GM18519 (cell line): ENCODE measurements at regions not wholly inside any gene's neighbourhood (a gene's known extent, or its start where the extent isn't known, plus 50 kb on each side); places are given as distances from the start of the nearest gene placed in this dataset.
A peak's percentile ranks its signal among the peaks of the same experiment; 100 is the strongest.
"Not testable (repeated sequence)": the region's sequence is repeated elsewhere in the genome, so short reads cannot be mapped to it uniquely, and the experiment has no call there.

Experiments used
- ATAC-seq: cut with Tn5 transposase; IDR thresholded peaks from one replicate; pipeline ENCODE4 v1.9.1; 2021; ENCODE audit warnings: mild to moderate bottlenecking, moderate library complexity; ENCODE audit not compliant: unreplicated experiment, low FRiP score

DNA sequence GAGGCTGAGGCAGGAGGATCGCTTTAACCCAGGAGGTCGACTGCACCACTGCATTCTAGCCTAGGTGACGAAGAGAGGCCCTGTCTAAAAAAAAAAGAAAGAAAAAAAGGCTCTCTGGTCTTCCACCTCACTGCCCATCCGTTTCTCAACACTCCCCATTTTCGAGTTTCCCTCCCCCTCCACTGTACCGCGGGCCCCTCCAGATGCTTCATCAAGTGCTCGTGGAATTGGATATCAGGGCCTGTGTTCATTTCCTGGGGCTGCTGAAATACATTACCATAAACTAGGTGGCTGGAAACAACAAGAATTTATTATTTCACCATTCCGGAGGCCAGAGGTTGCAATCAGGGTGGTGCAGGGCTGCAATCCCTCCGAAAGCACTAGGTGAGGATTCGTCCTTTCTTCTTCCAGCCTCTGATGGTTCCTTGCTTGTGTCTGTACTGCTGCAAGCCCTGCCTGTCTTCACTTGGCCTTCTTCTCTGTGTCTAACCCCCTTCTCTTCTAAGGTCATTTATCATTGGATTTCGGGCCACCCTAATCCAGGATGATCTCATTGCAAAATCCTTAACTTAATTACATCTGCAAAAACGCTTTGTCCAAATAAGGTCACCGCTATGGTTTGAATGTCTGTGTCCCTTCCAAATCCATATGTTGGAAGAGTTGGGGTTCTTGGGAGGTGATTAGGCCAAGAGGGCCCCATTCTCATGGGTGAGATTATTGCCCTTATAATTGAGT lies 135.1 kb downstream of the CRLF3 start:
- not testable (repeated sequence) for ATAC-seq

DNA sequence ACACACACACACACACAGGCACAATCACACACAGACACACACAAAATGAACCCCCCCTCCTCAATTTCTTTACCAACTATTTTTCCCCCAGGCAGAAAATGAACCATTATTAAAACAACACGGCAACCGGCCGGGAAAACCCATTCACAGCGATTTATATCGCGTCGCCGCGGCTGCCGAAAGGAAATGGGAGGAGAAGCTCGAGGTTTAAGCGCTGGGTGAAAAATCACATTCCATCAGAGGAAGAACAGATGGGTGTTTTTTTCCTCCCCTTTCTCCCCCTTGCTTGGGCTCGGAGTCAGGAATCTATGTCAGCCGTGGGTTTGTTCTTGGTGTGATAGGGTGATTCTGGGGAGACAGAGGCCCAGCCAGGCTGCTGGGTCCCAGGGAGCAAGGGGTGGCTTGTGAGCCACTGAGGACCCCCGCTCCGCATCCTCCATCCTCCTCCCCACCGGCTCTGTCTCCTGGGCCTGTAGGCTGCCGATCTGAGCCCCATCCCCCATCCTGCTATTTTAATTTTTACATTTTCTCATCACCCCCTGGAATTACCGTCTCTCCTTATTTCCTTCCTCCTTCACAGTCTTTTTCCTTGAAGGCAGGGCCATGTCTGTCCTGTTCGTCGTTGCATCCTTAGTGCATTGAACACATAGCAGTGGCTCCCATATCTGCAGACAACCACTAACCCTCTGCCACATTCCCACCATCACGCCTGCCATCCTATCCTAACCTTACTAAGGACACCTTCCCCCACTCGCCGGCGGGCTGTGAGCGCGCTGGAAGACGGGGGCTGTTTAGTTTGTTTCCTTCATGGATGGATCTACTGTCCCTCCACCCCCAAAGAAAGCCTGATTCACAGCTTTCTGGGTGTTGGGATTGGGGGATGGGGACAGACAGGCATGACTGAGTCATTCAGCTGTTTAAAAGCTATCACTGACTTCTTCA lies 137.7 kb downstream of the CRLF3 start:
- not testable (repeated sequence) for ATAC-seq

DNA sequence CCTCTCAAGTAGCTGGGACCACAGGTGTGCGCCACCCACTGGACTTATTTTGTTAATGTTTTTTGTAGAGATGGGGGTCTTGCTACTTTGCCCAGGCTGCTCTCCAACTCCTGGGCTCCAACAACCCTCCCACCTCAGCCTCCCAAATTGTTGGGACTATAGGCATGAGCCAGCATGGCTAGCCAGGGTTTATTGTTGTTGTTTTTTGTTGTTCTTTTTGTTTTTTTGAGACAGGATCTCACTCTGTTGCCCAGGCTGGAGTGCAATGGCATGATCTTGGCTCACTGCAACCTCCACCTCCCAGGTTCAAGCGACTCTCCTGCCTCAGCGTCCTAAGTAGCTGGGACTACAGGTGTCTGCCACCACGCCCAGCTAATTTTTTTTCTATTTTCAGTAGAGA lies 142.2 kb downstream of the CRLF3 start:
- ATAC-seq: not testable (repeated sequence)

DNA sequence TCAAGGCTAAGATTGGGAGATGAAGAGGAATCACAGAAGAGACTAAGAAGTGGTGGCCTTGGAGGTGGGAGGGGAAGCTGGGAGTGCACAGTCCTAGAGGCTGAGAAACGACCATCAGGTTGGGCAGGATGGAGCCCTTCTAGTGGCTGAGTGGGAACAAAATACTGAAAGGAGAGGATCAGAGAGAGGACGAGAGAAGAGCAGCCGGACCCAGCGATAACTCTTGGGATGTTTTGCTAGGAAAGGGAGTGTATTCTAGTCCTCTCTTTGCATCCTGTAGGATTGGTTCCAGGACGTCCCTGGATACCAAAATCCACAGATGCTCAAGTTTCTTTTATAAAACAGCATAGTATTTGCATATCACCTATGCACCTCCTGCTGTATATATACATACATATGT lies 143.8 kb downstream of the CRLF3 start:
- ATAC-seq: not testable (repeated sequence)

- ATAC-seq: no peak
These were observed 146.8 kb downstream of the CRLF3 start for GRCh38 chr17:30677550-30678249.

DNA sequence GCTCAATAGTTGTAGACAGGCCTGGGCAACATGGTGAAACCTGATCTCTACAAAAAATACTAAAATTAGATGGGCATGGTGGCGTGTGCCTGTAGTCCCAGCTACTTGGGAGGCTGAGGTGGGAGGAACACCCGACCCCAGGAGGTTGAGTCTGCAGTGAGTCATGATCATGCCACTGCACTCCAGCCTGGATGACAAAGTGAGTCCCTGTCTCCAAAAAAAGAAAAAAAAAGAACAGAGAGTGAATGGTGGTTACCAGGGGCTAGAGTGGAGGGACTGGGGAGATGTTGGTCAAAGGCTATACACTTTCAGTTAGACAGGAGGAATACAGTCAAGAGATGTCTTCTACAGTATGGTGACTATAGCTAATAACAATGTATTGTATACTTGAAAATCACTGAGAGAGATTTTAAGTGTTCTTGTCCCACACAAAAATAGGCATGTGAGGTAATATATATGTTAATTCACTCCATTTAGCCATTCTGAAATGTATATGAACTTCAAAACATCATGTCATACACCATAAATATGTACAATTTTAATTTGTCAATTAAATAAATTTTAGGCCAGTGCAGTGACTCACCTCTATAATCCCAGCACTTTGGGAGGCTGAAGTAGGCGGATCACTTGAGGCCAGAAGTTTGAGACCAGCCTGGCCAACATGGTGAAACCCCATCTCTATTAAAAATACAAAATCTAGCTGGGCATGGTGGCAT lies 148.6 kb downstream of the CRLF3 start:
- ATAC-seq: not testable (repeated sequence)

- ATAC-seq: not testable (repeated sequence)
These were observed 155.3 kb downstream of the CRLF3 start for GRCh38 chr17:30669217-30669649.

GRCh38 chr17:30668360-30669181 lies 155.9 kb downstream of the CRLF3 start:
- not testable (repeated sequence) for ATAC-seq

DNA sequence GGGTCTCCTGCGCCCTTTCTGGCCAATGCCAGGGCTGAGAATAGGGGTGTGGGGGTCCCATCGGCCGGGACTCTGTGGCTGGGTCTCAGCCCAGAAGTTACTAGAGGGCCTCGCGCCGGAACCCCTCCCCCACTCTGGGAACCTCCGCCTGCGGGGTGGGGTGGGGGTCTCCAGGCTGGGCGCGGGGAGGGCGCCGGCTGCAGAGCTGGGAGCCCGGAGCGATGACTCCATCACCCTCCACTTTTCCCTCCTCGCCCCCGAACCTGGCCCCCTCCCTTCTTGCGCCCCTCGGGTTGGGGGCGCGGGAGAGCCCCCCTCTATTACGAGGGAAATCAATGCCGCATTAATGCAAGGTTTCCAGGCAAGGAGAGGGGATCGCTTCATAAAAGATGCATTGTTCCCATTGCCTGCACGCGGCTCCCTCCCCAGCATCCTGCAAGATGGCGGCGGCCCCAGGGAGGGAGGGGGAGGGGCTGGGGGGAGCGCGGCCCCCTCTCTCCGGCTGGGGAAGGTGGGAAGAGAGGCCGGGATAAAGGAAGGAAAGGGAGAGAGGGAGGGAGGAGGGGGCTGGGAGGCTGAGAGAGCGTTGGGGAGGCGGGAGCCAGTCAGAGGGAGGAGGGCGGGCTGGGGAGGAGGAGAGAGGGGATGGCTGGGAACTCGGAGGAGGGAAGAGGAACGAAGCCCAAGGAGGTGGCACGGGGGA lies 156.7 kb downstream of the CRLF3 start:
- not testable (repeated sequence) for ATAC-seq

DNA sequence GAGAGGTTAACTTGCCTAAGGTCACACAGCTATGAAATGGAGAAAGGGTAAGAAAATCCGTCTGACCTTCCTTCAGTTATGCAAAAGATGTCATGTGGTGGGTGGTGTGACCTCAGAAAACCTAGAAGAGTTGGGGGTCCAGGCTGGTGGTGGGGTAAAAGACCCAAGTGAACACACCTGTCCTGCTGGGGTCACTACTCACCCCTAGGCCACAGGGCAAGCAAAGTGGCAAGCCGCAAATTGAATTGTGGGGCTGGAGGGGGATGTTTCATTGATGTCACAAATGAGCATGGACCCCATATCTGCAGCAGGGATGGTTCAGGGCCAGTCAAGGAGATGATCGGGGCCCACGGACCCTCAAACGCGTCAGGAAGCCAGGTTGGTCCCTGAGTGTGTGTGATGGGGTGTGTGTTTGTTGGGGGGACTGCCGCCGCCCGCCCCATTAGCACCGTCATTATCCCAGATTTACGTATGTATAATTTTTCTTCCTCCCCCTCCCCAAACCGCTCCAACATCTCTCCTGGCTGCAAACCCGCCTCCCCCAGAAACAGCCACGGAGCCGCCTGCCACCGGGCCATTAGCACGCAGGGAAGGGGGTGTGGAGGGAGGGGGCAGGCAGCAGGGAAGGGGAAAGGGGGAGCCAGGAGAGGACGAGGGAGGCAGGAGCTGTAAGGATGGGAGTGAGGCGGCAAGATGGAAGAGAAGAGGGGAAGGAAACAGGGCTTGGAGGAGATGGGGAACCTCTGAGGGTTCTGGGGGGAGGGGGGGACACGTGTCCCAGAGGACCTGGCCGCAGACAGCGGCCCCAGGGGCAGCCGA lies 157.4 kb downstream of the CRLF3 start:
- ATAC-seq: not testable (repeated sequence)

- not testable (repeated sequence) for ATAC-seq
These were observed 160.6 kb downstream of the CRLF3 start for GRCh38 chr17:30663727-30664455.

DNA sequence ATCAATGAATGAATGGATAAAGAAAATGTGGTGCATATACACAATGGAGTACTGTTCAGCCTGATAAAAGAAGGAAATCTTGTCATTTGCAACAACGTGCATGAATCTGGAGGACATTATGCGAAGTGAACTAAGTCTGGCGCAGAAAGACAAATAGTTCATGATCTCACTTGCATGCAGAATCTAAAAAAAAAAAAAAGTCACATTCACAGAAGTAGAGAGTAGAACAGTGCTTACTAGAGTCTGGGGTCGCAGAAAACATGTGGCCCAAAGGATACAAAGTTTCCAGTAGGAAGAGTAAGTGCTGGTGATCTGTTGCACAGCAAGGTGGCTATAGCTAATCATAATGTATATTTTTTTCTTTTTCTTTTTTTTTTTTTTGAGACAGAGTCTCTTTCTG lies 167.3 kb downstream of the CRLF3 start:
- ATAC-seq: not testable (repeated sequence)

DNA sequence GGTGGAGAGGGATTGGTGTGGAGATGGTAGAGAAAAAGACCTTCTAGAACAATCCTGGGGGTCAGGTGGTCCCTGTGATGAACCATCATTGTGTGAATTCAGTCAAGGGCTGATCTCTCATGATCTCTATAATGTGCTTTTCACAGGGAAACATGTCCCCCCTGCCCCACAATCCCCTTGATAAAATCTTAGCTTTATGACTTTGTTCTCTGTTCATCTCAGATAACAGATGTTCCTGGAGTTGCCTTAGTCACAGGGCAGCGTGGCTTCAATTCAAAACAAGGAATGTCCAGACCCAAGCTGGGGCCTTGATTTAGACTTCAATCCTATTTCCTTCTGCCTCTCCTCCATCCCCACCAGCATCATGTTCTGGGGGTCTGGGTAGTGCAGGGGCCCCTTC lies 171.5 kb downstream of the CRLF3 start:
- not testable (repeated sequence) for ATAC-seq

DNA sequence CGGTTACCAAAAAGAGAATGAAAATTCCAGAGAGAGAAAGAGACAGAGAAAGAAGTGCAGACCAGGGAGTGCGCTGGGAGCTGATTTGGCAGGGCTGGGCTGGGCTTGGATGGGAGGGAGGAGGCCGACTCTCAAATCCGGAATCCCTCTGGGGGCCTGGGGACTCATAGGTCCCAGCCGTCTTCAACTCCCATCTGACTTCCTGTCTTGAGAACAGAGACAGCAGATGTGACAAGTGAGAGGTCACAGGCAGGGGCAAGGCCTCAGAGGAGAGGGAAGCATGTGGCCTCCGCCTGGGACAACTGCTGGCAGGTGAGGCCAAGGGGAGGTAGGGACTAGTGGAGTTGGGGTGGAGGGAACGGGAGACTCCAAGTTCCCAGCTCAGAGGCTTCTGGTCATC lies 172.9 kb downstream of the GOSR1 start:
- not testable (repeated sequence) for ATAC-seq

DNA sequence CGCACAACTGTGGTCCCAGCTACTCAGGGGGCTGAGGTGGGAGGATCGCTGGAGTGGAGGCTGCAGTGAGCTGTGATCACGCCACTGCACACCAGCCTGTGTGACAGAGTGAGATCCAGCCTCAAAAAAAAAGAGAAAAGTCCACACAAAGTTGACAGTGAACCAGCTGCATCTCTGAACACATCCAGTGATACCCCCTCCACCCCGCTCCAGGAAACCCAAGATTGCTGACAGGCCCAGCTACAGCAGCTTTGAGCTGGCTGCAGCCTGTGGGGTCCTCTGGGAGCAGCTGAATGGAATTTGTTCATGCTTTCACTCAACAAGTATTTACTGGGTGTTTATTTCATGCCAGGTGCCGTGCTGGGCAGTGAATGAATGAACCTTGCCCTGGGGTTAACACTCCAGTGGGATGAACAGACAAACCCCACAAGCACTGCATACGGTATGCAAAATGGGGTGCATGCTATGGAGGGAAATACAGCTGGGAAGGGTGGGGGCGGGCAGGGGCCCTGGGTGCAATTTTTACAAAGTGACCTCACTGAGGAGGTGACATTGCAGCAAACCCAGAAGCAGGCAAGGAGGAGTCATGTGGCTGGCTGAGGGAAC lies 170.9 kb downstream of the GOSR1 start:
- ATAC-seq: not testable (repeated sequence)

DNA sequence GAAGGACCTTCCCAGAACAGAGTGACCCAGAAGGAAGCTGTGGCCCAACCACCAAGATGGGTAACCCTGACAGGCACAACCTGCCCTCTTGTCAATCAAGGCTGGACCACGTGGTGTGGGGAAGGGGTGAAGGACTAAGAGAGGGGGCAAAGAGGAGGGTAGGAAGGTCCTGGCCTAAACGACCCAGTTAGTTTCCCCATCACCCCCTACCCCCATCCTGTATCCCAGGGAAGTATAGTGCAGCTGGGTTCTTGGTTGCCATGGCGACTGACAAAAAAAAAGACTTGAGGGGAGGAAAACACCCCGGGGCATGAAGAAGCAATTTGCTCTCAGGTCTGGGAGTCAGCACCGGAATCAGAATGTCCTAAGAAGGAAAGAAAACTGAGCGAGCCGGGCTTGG lies 168.7 kb downstream of the GOSR1 start:
- ATAC-seq: not testable (repeated sequence)

DNA sequence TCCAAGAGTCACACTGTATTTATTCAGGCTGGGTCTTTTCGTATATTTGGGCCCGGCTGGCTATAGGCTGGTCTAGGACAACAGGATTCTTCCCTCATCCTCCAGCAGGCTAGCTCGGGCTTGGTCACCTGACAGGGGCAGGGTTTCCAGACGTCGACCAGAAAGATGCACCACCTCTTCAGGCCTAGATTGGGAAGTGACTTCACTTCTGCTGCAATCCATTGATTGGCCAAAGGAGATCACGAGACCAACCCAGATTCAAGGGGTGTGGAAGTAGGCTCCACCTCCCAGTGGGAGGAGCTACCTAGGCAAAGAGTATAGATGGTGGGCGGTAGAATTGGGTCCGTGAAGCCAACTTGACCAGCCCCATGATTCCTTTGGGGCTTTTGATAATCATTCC lies 167.5 kb downstream of the GOSR1 start:
- peak; percentile 73 for ATAC-seq
